RPMI8226 (cell line): ENCODE measurements at regions not wholly inside any gene's neighbourhood (a gene's known extent, or its start where the extent isn't known, plus 50 kb on each side); places are given as distances from the start of the nearest gene placed in this dataset.
"Not testable (repeated sequence)": the region's sequence is repeated elsewhere in the genome, so short reads cannot be mapped to it uniquely, and the experiment has no call there.

Experiments
- DNase-seq: peaks from one replicate; pipeline ENCODE4 v3.0.0-alpha.2; 2015

DNA sequence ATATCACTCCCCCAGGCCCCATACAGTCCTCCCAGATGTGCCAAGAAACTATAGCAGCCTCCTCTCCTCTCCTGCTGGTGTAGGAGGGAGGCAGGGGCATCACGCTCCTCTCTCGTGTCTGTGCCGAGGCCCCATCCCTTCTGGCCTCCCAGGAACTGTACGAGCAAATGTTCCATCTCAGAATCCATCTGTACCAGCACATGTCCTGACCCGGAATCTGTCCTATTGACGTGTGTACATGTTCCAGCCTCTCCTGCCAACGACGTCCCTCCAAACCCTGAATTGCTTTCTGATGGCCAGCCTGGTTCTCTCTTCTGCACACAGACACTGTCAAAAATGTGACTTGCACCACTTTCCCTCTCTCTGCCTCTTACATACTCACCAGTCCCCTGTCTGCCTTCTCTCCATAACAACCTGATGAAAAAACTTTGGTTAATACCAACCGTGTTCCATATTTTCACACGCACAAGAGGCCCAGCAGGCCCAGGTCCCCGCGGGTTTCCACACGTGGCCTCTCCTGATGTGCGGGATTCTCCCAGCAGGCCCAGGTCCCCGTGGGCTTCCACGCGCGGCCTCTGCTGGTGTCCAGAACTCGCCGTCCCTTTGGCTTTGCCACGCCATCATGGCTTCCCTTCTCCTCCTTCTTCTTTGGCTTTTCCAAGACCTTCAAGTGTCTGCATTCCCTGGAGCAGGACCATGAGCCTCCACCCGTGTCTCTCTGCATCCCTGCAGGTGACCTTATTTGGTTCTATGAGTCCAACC is 125.2 kb upstream of the THBS2 start:
- DNase-seq = no peak

DNA sequence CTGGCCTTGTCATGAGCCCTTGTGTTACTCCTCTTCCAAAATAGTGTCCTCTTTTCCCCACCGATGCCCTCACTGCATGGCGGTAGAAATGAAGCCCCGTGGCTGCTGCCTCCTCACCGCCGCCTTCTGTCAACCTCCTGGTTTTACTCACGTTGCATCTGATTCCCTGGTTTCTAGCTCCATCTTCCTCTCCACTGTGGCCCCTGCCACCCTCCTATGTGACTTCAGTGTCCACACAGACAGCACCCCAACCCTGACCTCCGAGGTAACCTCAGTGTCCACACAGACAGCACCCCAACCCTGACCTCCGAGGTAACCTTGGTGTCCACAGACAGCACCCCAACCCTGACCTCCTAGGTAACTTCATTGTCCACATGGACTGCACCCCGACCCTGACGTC is 122.8 kb upstream of the THBS2 start:
- DNase-seq = no peak

- DNase-seq = no peak
Observed at GRCh38 chr6:169372589-169372988, 118.9 kb upstream of the THBS2 start.

DNA sequence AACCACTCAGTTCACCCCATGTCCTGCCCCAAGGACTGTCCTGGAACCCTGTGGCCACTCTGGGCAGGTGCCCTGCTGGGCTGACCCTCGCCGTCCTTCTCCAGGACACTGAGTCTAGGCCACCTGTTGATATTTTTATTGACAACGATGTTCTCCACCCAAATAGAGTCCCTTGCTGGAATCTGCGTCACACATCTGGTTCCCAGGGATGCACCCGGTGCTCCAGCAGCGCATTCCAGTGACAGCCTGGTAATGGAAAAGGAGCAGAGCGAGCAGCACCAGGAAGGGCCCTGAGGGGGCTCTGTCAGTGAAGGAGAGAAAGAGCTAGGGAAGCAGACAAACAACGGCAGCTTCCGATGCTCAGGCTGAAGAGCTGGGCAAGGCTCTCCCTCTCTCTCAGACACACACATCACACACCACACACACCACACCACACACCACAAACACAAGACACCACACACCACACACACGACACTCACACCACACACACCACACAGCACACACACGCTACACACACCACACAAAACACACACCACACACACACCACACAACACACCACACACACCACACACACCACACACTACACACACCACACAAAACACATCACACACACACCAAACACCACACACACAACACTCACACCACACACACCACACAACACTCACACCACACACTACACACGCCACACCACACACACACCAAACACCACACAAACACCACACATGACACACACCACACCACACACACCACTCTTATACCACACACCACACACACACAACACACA is 117.9 kb upstream of the THBS2 start:
- DNase-seq = no peak

- DNase-seq = no peak
Observed at GRCh38 chr6:169370666-169371343, 117.2 kb upstream of the THBS2 start.

GRCh38 chr6:169370054-169370453 is 116.4 kb upstream of the THBS2 start:
- DNase-seq = no peak

DNA sequence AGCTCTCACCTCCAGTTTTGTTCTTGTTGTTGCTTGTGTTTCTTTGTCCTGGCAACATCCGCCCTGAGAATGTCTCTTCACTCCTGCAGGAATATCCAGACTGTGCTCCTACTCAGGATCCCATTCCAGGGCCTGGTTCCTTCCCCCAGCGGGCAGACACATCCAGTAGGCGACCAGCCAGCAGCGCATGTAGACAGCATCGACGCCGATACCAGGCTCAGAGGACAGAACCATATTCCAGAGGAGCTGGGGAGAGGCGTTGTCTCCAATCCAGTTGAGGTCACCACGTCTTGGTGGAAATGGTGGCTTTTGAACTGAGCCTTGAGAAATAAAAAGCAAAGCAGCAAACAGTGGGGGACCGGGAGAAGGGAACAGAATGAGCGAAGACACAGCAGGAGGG is 114.6 kb upstream of the THBS2 start:
- DNase-seq = no peak

GRCh38 chr6:169367507-169367906 is 113.9 kb upstream of the THBS2 start:
- DNase-seq = no peak

DNA sequence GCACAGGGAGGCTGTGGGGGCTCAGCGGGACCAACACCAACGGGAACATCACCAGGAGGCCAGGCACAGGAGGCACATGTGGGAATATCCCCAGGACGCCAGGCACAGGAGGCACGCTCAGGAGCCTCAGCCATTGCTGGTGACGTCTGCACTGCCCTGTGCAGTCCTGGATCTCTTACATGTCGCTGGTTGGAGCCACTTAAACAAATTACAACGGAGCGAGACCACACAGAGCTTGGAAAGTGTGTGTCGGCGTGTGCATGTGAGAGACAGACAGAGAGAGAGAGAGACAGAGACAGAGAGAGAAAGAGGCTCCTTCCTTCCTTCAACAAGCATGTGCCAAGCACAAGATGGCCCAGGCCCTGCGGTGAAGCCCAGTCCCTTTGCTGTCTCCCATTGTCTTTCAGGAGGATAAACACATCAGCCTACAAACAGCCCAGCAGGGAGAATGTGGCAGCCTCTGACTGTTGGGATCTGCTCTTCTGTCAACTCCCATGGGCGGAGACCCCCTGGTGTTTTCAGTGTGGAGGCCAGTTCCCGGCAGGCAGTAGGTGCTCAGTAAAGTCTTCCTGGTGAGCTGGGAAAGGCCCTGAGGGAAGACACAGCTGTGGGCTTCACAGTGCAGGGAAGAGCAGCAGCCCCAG is 112.7 kb upstream of the THBS2 start:
- DNase-seq = no peak

- no peak for DNase-seq
Observed at GRCh38 chr6:169365567-169366257, 112.1 kb upstream of the THBS2 start.

GRCh38 chr6:169363590-169363989 is 109.9 kb upstream of the THBS2 start:
- DNase-seq = no peak

- no peak for DNase-seq
Observed at GRCh38 chr6:169362501-169363121, 109.0 kb upstream of the THBS2 start.

- DNase-seq = not testable (repeated sequence)
Observed at GRCh38 chr6:169355001-169355400, 101.4 kb upstream of the THBS2 start.

GRCh38 chr6:169345146-169345545 is 91.5 kb upstream of the THBS2 start:
- no peak for DNase-seq

- no peak for DNase-seq
Observed at GRCh38 chr6:169344750-169345065, 91.1 kb upstream of the THBS2 start.

DNA sequence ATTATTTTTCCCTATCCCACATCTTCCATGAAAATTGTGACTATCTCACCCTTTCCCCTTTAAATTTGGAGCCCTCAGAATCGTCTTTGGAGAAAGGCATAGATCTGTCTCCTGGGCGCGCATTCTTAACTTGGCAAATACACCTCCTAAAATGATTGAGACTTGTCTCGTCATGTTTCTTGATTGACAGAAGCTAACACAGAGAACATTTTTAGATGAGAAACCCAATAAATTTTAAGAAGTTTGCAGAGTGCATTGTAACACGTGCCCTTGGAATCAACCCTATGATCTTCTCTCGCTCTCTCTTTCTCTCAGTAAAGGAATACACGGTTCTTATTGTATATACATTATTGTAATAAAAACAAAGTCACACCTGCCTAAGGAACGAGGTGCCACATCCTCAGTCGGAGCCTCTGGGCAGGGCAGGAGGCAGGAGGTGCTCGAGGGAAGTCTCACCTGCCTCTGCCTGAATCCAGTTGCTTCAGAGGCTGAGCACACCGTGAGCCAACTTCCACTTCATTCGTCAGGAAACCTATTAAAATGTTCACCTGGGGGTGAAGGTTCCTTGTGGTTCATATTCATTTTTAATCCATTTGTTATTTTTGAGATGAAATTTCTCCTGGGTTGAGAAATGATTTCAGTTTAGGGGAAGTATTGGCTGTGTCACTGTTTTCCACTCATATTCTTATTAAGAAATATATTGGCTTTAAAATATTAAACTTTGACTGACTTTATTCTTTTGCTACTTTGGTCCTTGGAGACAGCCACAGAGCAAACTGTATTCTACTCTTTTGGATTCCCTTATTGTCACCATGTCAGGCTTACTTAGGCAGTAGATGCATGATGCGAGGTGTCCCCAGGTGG is 90.5 kb upstream of the THBS2 start:
- DNase-seq = no peak

- no peak for DNase-seq
Observed at GRCh38 chr6:169342710-169343109, 89.1 kb upstream of the THBS2 start.

DNA sequence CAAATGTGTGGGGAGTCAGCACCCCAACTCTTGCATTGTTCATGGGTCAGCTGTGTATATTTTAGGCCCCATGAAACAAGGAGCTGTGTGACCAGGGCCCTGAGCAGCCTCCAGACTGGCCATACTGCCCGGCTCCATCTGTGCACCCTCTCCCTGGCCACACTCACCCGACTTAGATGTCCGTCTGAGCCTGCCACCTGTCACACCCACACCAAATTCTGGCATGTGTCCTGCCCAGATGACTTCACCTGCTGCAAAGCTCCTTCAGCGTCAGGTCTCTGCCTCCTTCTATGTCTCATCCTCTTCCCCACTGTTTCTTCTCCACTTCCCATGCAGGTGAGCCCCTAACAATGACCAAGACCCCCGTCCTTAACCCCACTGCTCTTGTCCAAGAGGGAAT is 88.1 kb upstream of the THBS2 start:
- no peak for DNase-seq

DNA sequence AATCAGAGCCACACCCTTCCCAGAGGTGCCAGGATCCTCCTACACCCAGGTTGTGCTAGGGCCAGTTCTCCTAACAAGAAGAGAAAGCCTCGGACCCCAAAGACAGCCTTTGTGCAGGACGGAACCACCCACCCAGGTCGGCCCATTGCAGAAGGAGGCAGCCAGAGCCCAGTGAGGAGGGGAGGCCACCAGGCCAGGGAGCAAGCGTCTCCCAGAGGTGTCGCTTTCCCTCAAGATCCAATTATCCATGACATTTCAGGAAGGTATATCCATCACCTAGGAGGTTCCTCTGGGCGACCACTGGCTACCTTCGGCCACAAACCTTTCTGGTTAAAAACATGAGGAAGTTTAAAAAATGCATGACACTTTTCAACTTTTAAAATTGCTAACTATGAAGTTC is 87.4 kb upstream of the THBS2 start:
- no peak for DNase-seq

DNA sequence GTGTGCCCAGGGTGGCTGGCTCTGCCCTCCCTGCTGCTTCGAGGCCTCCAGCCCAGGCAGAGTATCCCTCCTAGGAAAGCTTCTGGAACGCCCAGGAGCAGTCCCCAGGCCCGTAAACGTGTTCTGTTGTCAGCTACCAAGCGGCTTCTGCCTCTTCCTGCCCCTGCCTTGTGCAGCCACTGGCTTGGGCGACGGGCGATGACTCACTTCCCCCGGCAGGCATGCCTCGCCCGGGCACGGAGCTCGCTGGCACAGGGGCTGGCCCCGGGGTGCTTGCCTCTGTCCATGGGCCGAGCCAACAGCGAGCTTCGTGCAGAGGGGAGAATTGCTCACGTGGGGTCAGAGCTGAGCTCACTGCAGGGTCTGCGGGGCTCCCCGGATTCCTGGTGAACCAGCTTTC is 86.7 kb upstream of the THBS2 start:
- DNase-seq = no peak

- DNase-seq = no peak
Observed at GRCh38 chr6:169339731-169340309, 86.2 kb upstream of the THBS2 start.
